GM18498 (cell line): ENCODE measurements at regions not wholly inside any gene's neighbourhood (a gene's known extent, or its start where the extent isn't known, plus 50 kb on each side); places are given as distances from the start of the nearest gene placed in this dataset.

Experiments
- ATAC-seq: cut with Tn5 transposase; IDR thresholded peaks from one replicate; pipeline ENCODE4 v1.9.1; 2021; ENCODE audit warnings: mild to moderate bottlenecking, moderate library complexity; ENCODE audit not compliant: unreplicated experiment

DNA sequence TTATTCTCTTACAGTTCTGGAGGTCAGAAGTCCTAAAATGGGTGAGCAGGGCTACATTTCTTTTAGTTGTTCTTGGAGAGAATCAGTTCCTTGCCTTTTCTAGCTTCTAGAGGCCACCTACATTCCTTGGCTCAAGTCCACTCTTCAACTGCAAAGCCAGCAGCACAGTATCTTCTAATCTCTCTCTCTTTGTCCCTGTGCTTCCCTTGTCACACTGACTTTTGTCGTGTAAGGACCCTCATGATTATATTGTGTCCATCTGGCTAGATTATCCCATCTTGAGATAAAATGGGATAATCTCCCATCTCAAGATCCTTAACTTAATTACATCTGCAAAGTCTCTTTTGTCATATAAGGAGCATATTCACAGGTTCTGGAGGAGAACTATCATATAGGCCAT is 359.0 kb downstream of the ADRA2A start:
- no peak for ATAC-seq

DNA sequence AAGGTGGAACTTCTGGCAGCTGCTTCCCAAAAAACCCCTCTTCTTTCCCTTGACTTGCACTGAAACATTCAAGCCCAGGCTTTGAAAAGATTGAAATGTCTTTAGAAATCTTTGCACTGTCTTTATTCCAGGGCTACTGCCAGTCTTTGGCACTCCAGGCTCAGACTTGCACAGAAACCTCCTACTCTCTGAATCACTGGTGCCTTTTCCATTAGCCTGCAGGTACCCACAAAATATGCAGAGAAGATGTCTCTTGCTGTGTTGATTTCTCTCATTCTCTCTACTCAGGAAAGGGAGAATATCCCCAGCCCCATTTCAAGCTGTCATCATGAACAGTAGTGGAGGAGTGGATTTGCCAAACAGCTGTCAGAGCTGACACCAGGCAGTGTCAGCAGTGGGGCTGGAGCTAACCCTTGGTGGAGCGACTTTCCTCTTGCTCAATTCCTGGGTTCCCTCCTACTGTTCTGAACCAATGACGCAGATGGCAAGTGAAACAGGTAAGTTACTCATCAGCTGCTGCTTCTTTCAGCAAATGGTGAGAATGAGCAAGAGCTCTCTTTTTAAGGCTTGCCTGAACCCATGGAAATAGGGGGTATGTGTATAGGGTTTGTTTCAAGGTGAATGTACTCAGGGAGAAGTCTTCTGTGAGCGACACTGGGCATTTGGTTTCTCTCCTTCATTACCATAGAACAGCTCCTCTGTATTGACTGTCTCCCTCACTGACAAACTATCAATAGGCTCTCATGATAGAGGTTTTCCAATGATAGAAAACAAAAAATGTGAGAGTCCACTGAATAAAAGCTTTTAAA is 362.4 kb downstream of the ADRA2A start:
- ATAC-seq = no peak

GRCh38 chr10:111440501-111440900 is 363.7 kb downstream of the ADRA2A start:
- no peak for ATAC-seq

DNA sequence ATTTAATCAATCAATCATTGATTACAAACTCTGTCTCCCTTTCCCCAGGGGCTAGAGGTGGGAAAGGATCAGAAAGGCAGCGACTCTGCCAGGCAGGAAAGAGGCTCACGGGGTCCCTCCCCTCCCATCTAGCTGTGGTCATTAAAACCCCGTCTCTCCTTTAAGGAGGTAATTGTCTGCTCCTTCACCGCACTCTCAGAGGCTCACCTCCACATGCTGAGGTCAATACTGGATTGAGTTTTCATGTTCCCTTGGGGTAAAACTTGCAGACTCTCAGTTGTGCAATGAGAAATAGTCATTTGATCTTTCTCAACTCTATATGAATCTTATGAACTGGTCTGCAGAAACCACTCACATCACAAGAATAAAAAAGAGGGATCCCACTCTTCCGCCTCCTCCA is 368.8 kb downstream of the ADRA2A start:
- ATAC-seq = no peak

- ATAC-seq = no peak
These were observed 370.1 kb downstream of the ADRA2A start for GRCh38 chr10:111446966-111447365.

DNA sequence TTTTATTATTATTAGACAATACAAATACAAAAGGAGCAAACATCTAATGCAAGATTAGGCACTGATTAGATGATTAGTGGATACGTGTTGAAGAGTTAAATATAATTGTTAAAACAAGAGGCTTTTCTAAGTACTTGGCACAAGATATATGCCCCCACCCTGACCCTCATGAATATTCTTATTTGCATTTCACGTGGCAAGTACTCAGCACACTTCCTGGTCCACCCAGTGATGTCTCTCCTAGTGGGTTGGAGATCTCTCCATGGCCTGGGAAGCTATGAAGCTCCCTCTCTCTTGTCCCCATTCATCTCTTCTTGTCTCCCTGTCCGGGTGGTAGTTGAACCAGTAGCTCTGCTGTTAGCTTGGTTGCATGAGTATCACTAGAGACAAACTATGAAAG is 375.3 kb downstream of the ADRA2A start:
- ATAC-seq = no peak

- ATAC-seq = no peak
These were observed 379.1 kb downstream of the ADRA2A start for GRCh38 chr10:111455776-111456426.

GRCh38 chr10:111458256-111458655 is 381.4 kb downstream of the ADRA2A start:
- no peak for ATAC-seq

DNA sequence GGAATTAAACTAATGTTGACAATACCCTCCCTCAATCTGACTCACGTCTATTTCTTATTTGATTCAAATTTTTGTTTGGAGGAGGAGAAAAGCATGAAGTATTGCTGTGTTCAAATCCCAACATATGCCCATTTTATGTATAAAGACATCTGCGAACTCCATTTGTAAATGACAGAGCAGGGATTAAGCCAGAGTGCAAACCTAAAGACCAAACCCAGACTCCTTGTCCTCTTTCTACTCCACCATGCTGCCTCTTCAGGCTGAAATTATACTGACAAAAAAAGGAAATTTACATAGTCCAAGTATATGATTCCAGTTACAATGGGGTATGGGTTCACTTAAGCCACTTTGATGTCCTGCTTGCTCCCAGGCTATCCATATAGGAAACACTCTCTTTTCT is 383.1 kb downstream of the ADRA2A start:
- no peak for ATAC-seq

DNA sequence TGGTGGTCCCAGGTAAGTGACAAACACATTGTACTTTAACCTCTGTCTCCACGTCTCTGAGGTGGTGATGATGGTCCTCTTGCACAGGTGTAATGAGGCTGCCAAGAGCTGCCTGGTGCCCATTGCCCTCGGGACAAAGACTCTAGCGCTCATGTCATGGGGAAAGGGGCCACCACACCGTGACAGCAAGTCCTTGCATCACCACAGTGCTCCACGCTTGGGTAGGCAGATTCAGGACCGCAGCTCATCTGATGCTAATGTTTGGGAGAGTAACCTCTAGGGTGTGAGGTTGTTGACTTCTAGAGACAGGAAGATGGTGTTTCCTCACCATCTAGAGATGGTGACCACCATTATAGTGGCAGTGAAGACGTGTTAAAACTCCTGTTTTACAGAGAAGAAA is 395.6 kb downstream of the ADRA2A start:
- ATAC-seq = no peak

DNA sequence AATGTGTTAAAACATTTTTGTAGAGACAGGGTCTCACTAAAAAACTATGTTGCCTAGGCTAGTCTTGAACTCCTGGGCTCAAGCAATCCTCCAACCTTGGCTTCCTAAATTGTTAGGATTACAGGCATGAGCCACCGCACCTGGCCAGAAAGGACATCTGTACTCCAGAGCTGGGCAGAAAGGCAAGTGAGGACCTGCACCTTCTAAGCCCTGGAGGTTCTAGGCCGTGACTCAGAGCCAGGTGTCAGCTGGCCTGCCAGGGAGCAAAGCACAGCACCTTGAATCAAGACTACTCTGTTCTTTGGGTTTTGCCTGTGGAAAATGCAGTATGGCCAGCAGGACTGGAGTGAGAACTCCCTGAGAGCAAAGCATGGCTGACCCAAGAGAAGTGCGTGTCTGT is 396.5 kb downstream of the ADRA2A start:
- no peak for ATAC-seq

GRCh38 chr10:111474786-111475185 is 398.0 kb downstream of the ADRA2A start:
- no peak for ATAC-seq

DNA sequence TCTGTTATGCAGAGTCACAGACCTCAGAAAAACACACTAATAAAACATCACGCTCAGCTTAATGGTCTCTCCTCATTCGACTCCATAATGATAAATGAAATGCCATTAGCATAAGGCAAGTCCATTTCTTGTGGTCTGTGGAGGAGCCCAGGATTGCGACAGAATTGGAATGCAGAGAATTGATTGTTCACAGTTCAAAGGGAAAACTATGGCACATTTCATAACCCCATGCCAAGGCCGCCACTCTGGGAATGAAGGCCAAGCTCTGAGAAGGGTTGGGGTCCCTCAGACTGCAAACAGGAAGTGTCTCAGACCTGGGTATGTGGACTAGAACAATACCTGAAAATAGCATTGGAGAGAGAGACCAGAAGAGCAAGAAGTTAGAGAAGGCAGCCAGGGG is 398.9 kb downstream of the ADRA2A start:
- ATAC-seq = no peak

GRCh38 chr10:111478651-111479050 is 401.8 kb downstream of the ADRA2A start:
- no peak for ATAC-seq

- no peak for ATAC-seq
These were observed 403.1 kb downstream of the ADRA2A start for GRCh38 chr10:111479966-111480365.

GRCh38 chr10:111481261-111481826 is 404.5 kb downstream of the ADRA2A start:
- no peak for ATAC-seq

DNA sequence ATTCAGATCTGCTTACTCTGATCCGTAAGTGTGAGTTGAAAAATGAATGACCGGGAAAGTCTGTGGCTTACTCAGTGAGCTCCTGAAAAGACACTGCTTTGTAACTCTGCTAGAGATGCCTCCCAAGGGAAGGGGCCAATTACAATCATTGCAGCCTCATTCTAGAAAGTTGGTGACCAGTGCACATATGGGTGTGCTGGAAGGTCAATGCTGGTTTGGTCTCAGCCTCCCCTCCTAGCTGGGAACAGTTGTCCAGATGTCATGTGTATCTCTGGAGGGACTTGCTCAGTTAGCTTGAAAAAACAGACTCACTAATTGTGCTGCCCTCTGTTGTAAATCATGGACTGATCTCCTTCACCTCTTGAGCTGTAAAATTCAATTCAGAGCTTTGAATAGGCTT is 405.0 kb downstream of the ADRA2A start:
- ATAC-seq = no peak

DNA sequence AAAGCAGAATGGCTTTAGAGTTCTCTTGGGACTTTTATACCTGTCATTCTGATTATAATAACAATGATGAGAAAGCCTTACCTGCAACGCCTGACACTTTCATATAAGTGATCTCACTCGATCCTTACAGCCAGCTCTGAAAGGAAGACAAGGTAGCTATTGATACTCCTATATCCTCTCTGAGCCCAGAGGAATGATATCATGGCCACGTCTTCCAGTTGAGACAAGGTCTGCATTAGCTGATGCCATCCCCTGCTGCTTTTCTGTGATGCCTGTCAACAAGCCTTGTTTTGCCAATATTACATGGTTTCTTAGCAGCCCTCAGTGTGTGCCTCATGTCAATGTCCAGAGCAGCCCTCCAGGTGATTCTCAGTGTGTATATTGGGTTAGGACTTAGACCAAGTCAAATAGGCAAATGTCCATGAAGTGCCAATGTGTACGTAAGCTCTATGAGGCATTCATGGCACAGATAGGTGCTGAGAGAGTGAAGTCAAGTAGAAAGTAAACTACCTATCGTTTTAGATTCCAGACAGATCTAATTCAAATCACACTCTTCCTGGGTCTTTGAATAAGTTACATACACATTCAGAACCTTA is 405.9 kb downstream of the ADRA2A start:
- ATAC-seq = no peak

GRCh38 chr10:111485767-111486166 is 408.9 kb downstream of the ADRA2A start:
- no peak for ATAC-seq

GRCh38 chr10:111486346-111486745 is 409.5 kb downstream of the ADRA2A start:
- no peak for ATAC-seq

- no peak for ATAC-seq
These were observed 411.8 kb downstream of the ADRA2A start for GRCh38 chr10:111488668-111489067.

GRCh38 chr10:111491154-111491553 is 414.3 kb downstream of the ADRA2A start:
- ATAC-seq = no peak
